GM12892 (cell line): ENCODE measurements at regions not wholly inside any gene's neighbourhood (a gene's known extent, or its start where the extent isn't known, plus 50 kb on each side); places are given as distances from the start of the nearest gene placed in this dataset.
"Not testable (repeated sequence)": the region's sequence is repeated elsewhere in the genome, so short reads cannot be mapped to it uniquely, and the experiment has no call there.

Experiments used
- POLR2AphosphoS5 ChIP-seq: IDR thresholded peaks from 2 replicates; pipeline ENCODE4 v1.6.1; 2011; ENCODE audit warnings: low read depth, low read length, control low read depth
- TAF1 ChIP-seq: IDR thresholded peaks from 2 replicates; pipeline ENCODE4 v1.6.1; 2011; ENCODE audit warnings: low read depth, mild to moderate bottlenecking, control low read depth, low read length, borderline replicate concordance

- not testable (repeated sequence) for TF ChIP-seq TAF1, POLR2AphosphoS5
These were observed 701.7 kb downstream of the RAPGEF2 start for GRCh38 chr4:159804592-159804991.
